Hematopoietic multipotent progenitor cell treated with erythropoietin and hydrocortisone succinate and interleukin-3 and kit ligand, for 17 days (in vitro differentiated cells): ENCODE measurements at regions not wholly inside any gene's neighbourhood (a gene's known extent, or its start where the extent isn't known, plus 50 kb on each side); places are given as distances from the start of the nearest gene placed in this dataset.
A peak's percentile ranks its signal among the peaks of the same experiment; 100 is the strongest.
"Not testable (repeated sequence)": the region's sequence is repeated elsewhere in the genome, so short reads cannot be mapped to it uniquely, and the experiment has no call there.

Experiments
- DNase-seq: peaks from one replicate; pipeline ENCODE4 v3.0.0-alpha.2; 2015; ENCODE audit warnings: low spot score

GRCh38 chr20:43404878-43405277 is 52.8 kb upstream of the SRSF6 start:
- peak; percentile 14 for DNase-seq

GRCh38 chr20:43400882-43401281 is 56.8 kb upstream of the SRSF6 start:
- not testable (repeated sequence) for DNase-seq

- DNase-seq = no peak
These were observed 58.9 kb upstream of the SRSF6 start for GRCh38 chr20:43398676-43399324.

GRCh38 chr20:43397147-43397546 is 60.5 kb upstream of the SRSF6 start:
- DNase-seq = no peak

- DNase-seq = no peak
These were observed 64.6 kb upstream of the SRSF6 start for GRCh38 chr20:43393052-43393451.

- DNase-seq = no peak
These were observed 65.1 kb upstream of the SRSF6 start for GRCh38 chr20:43392561-43392960.

GRCh38 chr20:43389839-43390626 is 67.7 kb upstream of the SRSF6 start:
- no peak for DNase-seq

- no peak for DNase-seq
These were observed 68.5 kb upstream of the SRSF6 start for GRCh38 chr20:43389211-43389610.

- no peak for DNase-seq
These were observed 69.3 kb upstream of the SRSF6 start for GRCh38 chr20:43388268-43389002.

- no peak for DNase-seq
These were observed 70.0 kb upstream of the SRSF6 start for GRCh38 chr20:43387737-43388136.

- no peak for DNase-seq
These were observed 70.8 kb upstream of the SRSF6 start for GRCh38 chr20:43386878-43387277.

GRCh38 chr20:43385914-43386313 is 71.8 kb upstream of the SRSF6 start:
- no peak for DNase-seq

- DNase-seq = no peak
These were observed 73.4 kb upstream of the SRSF6 start for GRCh38 chr20:43384101-43384940.

GRCh38 chr20:43383026-43383795 is 74.5 kb upstream of the SRSF6 start:
- DNase-seq = no peak

GRCh38 chr20:43382135-43382534 is 75.6 kb upstream of the SRSF6 start:
- DNase-seq = not testable (repeated sequence)

GRCh38 chr20:43381533-43381932 is 76.2 kb upstream of the SRSF6 start:
- not testable (repeated sequence) for DNase-seq

GRCh38 chr20:43379239-43379917 is 78.3 kb upstream of the SRSF6 start:
- DNase-seq = no peak

- DNase-seq = no peak
These were observed 80.9 kb upstream of the SRSF6 start for GRCh38 chr20:43376831-43377230.

GRCh38 chr20:43375591-43375990 is 82.1 kb upstream of the SRSF6 start:
- no peak for DNase-seq

- DNase-seq = no peak
These were observed 85.6 kb upstream of the SRSF6 start for GRCh38 chr20:43372051-43372450.

GRCh38 chr20:43365691-43366090 is 92.0 kb upstream of the SRSF6 start:
- no peak for DNase-seq
